ENCODE measurements at regions not wholly inside any gene's neighbourhood (a gene's known extent, or its start where the extent isn't known, plus 50 kb on each side); places are given as distances from the start of the nearest gene placed in this dataset.
"Not testable (repeated sequence)": the region's sequence is repeated elsewhere in the genome, so short reads cannot be mapped to it uniquely, and the experiment has no call there.

GRCh38 chr4:162977788-162978187 is 188.9 kb downstream of the NAF1 start:
- ATAC-seq (no peak), DNase-seq (no peak)
- Mint-ChIP-seq H3K27ac (no peak overlapping the region), H3K36me3 (ENCODE audit: low read depth) (no peaks in the 10 kb centered on the region), H3K27me3 (no peaks in the 10 kb centered on the region), H3K4me1 (no peaks in the 10 kb centered on the region), H3K4me3 (no peak overlapping the region)
- no peaks in the 10 kb centered on the region for H3K9me3 ChIP-seq (ENCODE audit: control insufficient read depth, low read length, poor library complexity, severe bottlenecking)

DNA sequence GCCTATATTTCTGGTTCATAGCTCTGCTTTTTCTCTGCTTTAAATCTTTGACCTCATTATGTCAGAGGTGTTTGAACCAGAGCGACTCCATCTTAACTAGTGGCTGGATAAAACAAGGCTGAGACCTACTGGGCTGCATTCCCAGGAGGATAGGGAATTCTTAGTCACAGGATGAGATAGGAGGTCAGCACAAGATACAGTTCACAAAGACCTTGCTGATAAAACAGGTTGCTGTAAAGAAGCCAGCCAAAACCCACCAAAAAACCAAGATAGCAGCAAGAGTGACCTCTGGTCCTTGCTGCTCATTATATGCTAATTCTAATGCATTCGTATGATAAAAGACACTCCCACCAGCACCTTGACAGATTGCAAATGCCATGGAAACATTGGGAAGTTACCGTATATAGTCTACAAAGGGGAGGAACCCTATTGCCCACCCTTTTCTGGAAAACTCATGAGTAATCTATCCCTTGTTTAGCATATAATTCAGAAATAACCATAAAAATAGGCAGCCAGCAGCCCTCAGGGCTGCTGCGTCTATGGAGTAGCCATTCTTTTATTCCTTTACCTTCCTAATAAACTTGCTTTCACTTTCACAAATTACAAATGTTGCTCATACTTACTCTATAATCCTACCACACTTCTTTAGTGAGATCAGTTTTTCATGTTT is 193.9 kb downstream of the NAF1 start:
- Mint-ChIP-seq H3K36me3 (ENCODE audit: low read depth) (no peaks in the 10 kb centered on the region), H3K4me3 (no peak overlapping the region), H3K4me1 (no peaks in the 10 kb centered on the region), H3K27me3 (no peaks in the 10 kb centered on the region), H3K27ac (no peak overlapping the region)
- ATAC-seq (no peak), DNase-seq (no peak)
- no peaks in the 10 kb centered on the region for H3K9me3 ChIP-seq (ENCODE audit: control insufficient read depth, low read length, poor library complexity, severe bottlenecking)

GRCh38 chr4:162969194-162969593 is 197.5 kb downstream of the NAF1 start:
- Mint-ChIP-seq H3K27me3 (no peaks in the 10 kb centered on the region), H3K4me3 (no peak overlapping the region), H3K4me1 (no peaks in the 10 kb centered on the region), H3K27ac (no peak overlapping the region), H3K36me3 (ENCODE audit: low read depth) (no peaks in the 10 kb centered on the region)
- DNase-seq (no peak), ATAC-seq (no peak)
- H3K9me3 ChIP-seq (ENCODE audit: control insufficient read depth, low read length, poor library complexity, severe bottlenecking) = no peaks in the 10 kb centered on the region

GRCh38 chr4:162965978-162966377 is 200.7 kb downstream of the NAF1 start:
- not testable (repeated sequence) for H3K27me3 Mint-ChIP-seq; DNase-seq; H3K4me1 Mint-ChIP-seq; H3K27ac Mint-ChIP-seq; H3K9me3 ChIP-seq (ENCODE audit: control insufficient read depth, low read length, poor library complexity, severe bottlenecking); H3K4me3 Mint-ChIP-seq; ATAC-seq; H3K36me3 Mint-ChIP-seq (ENCODE audit: low read depth)

DNA sequence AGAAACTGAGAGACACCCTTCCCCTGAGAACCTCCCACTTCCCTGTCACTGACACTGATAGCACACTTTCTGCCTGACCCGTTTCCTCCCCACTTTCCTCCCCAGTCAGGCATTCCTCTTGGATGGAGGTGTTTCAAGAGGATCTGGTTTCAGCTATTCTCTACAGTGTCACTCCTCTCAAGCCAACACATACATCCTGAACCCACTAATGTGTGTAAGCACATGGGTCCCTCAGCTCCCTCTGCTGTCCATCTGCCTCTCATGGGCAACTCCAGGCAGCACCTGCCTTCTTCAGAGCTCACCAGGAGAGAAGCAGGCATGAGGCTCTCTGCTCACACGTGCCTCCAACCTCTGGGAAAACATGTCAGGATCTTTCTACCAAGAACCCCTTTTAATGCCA is 207.6 kb downstream of the NAF1 start:
- peaks cover 5% of the 10 kb centered on the region for H3K27me3 Mint-ChIP-seq
- no peaks in the 10 kb centered on the region for H3K36me3 Mint-ChIP-seq (ENCODE audit: low read depth)
- H3K27ac Mint-ChIP-seq = no peak overlapping the region
- H3K4me1 Mint-ChIP-seq = peaks cover 2% of the 10 kb centered on the region
- no peak for DNase-seq
- H3K9me3 ChIP-seq (ENCODE audit: control insufficient read depth, low read length, poor library complexity, severe bottlenecking) = no peaks in the 10 kb centered on the region
- no peak overlapping the region for H3K4me3 Mint-ChIP-seq
- no peak for ATAC-seq

GRCh38 chr4:162957521-162958143 is 209.1 kb downstream of the NAF1 start:
- Mint-ChIP-seq H3K4me1 (peaks cover 2% of the 10 kb centered on the region), H3K27ac (no peak overlapping the region), H3K36me3 (ENCODE audit: low read depth) (no peaks in the 10 kb centered on the region), H3K4me3 (no peak overlapping the region), H3K27me3 (peaks cover 5% of the 10 kb centered on the region)
- no peaks in the 10 kb centered on the region for H3K9me3 ChIP-seq (ENCODE audit: control insufficient read depth, low read length, poor library complexity, severe bottlenecking)
- no peak for DNase-seq
- ATAC-seq = no peak

GRCh38 chr4:162954976-162955375 is 211.7 kb downstream of the NAF1 start:
- Mint-ChIP-seq H3K4me3 (no peak overlapping the region), H3K27ac (no peak overlapping the region), H3K27me3 (peaks cover 5% of the 10 kb centered on the region), H3K36me3 (ENCODE audit: low read depth) (no peaks in the 10 kb centered on the region), H3K4me1 (peaks cover 2% of the 10 kb centered on the region)
- DNase-seq = no peak
- no peak for ATAC-seq
- no peaks in the 10 kb centered on the region for H3K9me3 ChIP-seq (ENCODE audit: control insufficient read depth, low read length, poor library complexity, severe bottlenecking)

DNA sequence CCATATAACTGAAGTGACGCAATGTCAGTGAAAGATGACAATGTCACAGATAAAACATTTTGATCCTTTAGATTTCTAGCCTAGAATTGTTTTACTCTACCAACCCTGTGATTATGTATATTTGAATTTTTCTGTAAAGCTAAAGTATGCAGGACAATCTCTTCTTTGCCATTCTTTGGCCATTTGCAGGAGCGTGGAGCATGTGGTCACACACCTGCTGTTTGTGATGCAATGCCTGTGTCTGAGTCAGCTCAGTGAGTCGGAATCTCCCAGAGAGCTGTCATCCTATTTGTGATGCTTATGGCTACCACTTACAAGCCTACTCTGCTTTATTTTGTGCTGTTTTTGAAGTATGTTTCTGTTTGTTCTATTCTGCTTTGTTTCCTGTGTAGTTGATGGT is 214.5 kb downstream of the NAF1 start:
- Mint-ChIP-seq H3K36me3 (ENCODE audit: low read depth) (no peaks in the 10 kb centered on the region), H3K27me3 (no peaks in the 10 kb centered on the region), H3K4me1 (no peaks in the 10 kb centered on the region), H3K4me3 (no peak overlapping the region), H3K27ac (no peak overlapping the region)
- ATAC-seq = no peak
- DNase-seq = no peak
- no peaks in the 10 kb centered on the region for H3K9me3 ChIP-seq (ENCODE audit: control insufficient read depth, low read length, poor library complexity, severe bottlenecking)

DNA sequence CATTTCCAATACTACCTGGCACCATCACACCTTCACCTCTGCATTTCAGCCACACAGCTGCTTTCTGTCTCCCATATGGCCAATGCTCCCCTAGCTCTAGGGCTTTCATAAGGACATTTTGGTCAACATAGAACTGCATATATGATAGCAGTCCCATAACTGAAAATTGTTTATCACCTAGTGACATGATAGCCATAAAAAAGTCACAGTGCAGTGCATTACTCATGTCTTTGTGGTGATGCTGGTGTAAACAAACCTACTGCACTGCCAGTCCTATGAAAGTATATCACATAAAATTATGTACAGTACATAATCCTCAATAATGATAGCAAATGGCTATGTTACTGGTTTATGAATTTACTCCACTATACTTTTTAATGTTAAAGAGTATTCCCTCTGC is 221.0 kb downstream of the NAF1 start:
- Mint-ChIP-seq H3K4me1 (no peaks in the 10 kb centered on the region), H3K27ac (no peak overlapping the region), H3K4me3 (no peak overlapping the region), H3K36me3 (ENCODE audit: low read depth) (no peaks in the 10 kb centered on the region), H3K27me3 (peaks cover 4% of the 10 kb centered on the region)
- ATAC-seq (no peak), DNase-seq (no peak)
- H3K9me3 ChIP-seq (ENCODE audit: control insufficient read depth, low read length, poor library complexity, severe bottlenecking) = no peaks in the 10 kb centered on the region

DNA sequence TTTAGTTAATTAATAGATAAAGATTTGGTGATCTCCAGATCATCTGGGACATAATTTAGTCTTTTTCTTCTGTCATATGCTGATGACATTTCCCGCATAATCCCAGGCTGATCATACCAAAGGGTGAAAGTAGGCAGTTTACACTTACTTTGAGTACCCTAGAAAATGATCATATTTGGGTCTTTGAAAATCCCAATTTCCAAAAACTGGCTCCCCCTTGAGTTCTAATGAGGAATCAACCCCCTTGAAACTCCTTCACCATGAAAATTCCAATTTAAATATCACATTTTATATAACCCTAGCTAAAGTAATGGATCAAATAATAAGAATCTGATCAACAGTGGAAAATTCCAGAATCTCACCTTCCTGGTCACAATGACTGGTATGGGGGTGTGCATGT is 223.4 kb downstream of the NAF1 start:
- no peaks in the 10 kb centered on the region for H3K9me3 ChIP-seq (ENCODE audit: control insufficient read depth, low read length, poor library complexity, severe bottlenecking)
- DNase-seq (no peak), ATAC-seq (no peak)
- H3K4me1 Mint-ChIP-seq = no peaks in the 10 kb centered on the region
- no peak overlapping the region for H3K4me3 Mint-ChIP-seq
- no peaks in the 10 kb centered on the region for H3K36me3 Mint-ChIP-seq (ENCODE audit: low read depth)
- no peak overlapping the region for H3K27ac Mint-ChIP-seq
- peaks cover 4% of the 10 kb centered on the region for H3K27me3 Mint-ChIP-seq

GRCh38 chr4:162938738-162939485 is 227.8 kb downstream of the NAF1 start:
- H3K27me3 Mint-ChIP-seq = no peaks in the 10 kb centered on the region
- DNase-seq (no peak), ATAC-seq (no peak)
- no peaks in the 10 kb centered on the region for H3K36me3 Mint-ChIP-seq (ENCODE audit: low read depth)
- no peaks in the 10 kb centered on the region for H3K9me3 ChIP-seq (ENCODE audit: control insufficient read depth, low read length, poor library complexity, severe bottlenecking)
- peak overlapping the region; percentile 19 for H3K27ac Mint-ChIP-seq
- no peaks in the 10 kb centered on the region for H3K4me1 Mint-ChIP-seq
- H3K4me3 Mint-ChIP-seq = no peak overlapping the region

DNA sequence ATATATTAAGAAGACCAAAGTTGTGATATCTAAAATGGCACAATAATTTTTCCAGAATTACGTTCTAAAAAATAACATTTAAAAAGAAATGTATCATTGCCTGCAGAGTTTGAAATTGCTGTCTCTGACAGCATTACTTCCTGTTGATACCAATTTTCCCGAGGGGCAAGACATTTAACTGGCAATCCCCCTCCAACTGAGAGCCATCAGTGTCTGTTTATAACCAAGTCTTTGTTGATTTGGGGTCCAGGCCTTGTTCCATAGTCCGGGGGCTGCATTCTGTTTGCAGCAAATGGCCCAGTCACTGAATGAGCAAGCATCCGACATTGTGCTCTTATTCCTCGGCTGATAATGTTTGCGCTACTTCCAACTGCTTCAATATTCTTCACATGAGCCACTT is 231.5 kb downstream of the NAF1 start:
- no peak overlapping the region for H3K4me3 Mint-ChIP-seq
- H3K27me3 Mint-ChIP-seq = no peaks in the 10 kb centered on the region
- H3K4me1 Mint-ChIP-seq = no peaks in the 10 kb centered on the region
- ATAC-seq (no peak), DNase-seq (no peak)
- H3K9me3 ChIP-seq (ENCODE audit: control insufficient read depth, low read length, poor library complexity, severe bottlenecking) = no peaks in the 10 kb centered on the region
- H3K36me3 Mint-ChIP-seq (ENCODE audit: low read depth) = no peaks in the 10 kb centered on the region
- no peak overlapping the region for H3K27ac Mint-ChIP-seq

GRCh38 chr4:162931286-162931685 is 235.4 kb downstream of the NAF1 start:
- ATAC-seq (no peak), DNase-seq (no peak)
- Mint-ChIP-seq H3K4me3 (no peak overlapping the region), H3K4me1 (no peaks in the 10 kb centered on the region), H3K36me3 (ENCODE audit: low read depth) (no peaks in the 10 kb centered on the region), H3K27me3 (no peaks in the 10 kb centered on the region), H3K27ac (no peak overlapping the region)
- no peaks in the 10 kb centered on the region for H3K9me3 ChIP-seq (ENCODE audit: control insufficient read depth, low read length, poor library complexity, severe bottlenecking)
